Bronchial epithelial cell (primary cell): ENCODE measurements at regions not wholly inside any gene's neighbourhood (a gene's known extent, or its start where the extent isn't known, plus 50 kb on each side); places are given as distances from the start of the nearest gene placed in this dataset.

Experiments
- DNase-seq: peaks from one replicate; pipeline ENCODE4 v3.0.0-alpha.2; 2010; ENCODE audit warnings: low read depth
- FAIRE-seq: peaks from 2 replicates; lab custom pipeline; 2011; peaks lifted over from hg19 to GRCh38; lab: Jason Lieb, UNC
- H3K27me3 ChIP-seq: 2 replicates; pipeline ENCODE4 v1.5.1; 2011; ENCODE audit warnings: low read length; ENCODE audit not compliant: control insufficient read depth, insufficient read depth
- H3K36me3 ChIP-seq: 2 replicates; pipeline ENCODE4 v1.5.1; 2011; ENCODE audit warnings: low read length; ENCODE audit not compliant: control insufficient read depth, insufficient read depth
- H3K4me3 ChIP-seq: 2 replicates; pipeline ENCODE4 v1.5.1; 2011; ENCODE audit warnings: mild to moderate bottlenecking, low read depth, low read length, control low read depth
- CTCF ChIP-seq: IDR thresholded peaks from 2 replicates; pipeline ENCODE4 v1.5.1; 2011; ENCODE audit warnings: mild to moderate bottlenecking, moderate library complexity, low read length, control low read depth, inconsistent platforms; ENCODE audit not compliant: insufficient read depth, severe bottlenecking

DNA sequence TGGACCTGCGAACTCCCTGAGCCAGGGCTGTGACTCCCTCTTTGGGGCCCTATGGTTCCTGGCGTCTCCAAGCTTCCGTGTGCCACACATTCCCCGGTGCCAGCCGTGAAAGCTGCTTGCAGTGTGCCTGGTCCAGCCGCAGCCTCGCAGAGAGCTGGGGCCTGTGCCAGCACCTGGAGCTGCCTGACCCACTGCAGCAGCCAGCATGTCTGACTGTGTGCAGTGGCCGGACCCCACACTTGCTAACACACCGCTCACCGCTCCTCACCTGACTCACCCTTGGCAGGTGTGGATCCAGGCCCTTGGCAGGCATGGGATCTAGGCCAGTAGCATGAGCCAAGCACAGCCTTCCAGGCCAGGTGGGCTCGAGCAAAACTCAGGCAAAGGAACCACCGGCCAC, 227.5 kb downstream of the OTOR start:
- Histone ChIP-seq H3K36me3 (no peaks in the 10 kb centered on the region), H3K4me3 (no peak overlapping the region), H3K27me3 (no peaks in the 10 kb centered on the region)
- DNase-seq = no peak
- FAIRE-seq = no peak
- TF ChIP-seq CTCF = no peak

DNA sequence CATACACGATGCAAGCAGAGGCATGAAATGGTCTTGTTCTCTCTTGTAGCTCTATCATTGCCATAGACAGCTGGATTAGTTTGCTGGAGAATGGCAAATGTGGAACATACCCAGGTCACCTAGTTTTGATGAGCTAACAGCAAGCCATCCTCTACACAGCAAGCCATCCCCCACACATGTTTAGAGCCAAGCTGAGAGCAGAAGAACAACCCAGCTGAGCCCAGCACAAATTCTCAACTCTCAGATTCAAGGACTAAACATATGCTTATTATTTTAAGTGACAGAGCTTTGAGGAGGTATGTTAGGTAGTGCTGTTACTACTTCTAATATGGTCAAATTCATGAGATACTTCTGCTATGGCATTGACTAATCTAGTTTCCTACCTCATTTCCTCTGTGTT, 230.3 kb downstream of the OTOR start:
- TF ChIP-seq CTCF = no peak
- Histone ChIP-seq H3K4me3 (no peak overlapping the region), H3K27me3 (no peaks in the 10 kb centered on the region), H3K36me3 (no peaks in the 10 kb centered on the region)
- FAIRE-seq = no peak
- peak; percentile 54 for DNase-seq

GRCh38 chr20:16982091-16982726, 234.1 kb downstream of the OTOR start:
- H3K27me3 ChIP-seq = no peaks in the 10 kb centered on the region
- DNase-seq (no peak), FAIRE-seq (no peak)
- TF ChIP-seq CTCF = no peak
- no peaks in the 10 kb centered on the region for H3K36me3 ChIP-seq
- no peak overlapping the region for H3K4me3 ChIP-seq

- TF ChIP-seq CTCF = no peak
- no peaks in the 10 kb centered on the region for H3K36me3 ChIP-seq
- DNase-seq (no peak), FAIRE-seq (no peak)
- no peak overlapping the region for H3K4me3 ChIP-seq
- H3K27me3 ChIP-seq = no peaks in the 10 kb centered on the region
These were observed 236.3 kb downstream of the OTOR start for GRCh38 chr20:16984481-16984880.

DNA sequence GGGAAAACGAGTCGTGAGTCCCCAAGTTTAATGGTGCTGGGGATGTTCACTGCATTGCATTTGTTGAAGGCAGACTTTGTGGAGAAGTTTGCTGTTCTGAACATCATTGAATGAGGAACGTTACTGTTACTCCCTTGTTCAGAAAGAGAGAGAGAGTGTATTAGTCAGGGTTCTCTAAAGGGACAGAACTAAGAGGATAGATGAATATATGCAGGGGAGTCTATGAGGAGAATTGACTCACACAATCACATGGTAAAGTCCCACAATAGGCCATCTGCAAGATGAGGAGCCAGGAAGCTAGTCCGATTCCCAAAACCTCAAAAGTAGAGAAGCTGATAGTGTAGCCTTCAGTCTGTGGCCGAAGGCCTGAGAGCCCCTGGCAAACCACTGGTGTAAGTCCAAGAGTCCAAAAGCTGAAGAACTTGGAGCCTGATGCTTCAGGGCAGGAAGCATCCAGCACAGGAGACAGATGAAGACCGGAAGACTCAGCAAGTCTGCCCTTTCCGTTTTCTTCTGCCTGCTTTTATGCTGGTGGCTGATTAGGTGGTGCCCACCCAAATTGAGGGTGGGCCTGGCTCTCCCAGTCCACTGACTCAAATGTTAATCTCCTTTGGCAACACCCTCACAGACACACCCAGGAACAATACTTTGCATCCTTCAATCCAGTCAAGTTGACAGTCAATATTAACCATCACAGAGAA, 223.5 kb upstream of the PCSK2 start:
- H3K4me3 ChIP-seq = no peak overlapping the region
- no peak for TF ChIP-seq CTCF
- no peak for FAIRE-seq
- H3K27me3 ChIP-seq = no peaks in the 10 kb centered on the region
- no peaks in the 10 kb centered on the region for H3K36me3 ChIP-seq
- DNase-seq = no peak
